GM19395 (cell line): ENCODE measurements at regions not wholly inside any gene's neighbourhood (a gene's known extent, or its start where the extent isn't known, plus 50 kb on each side); places are given as distances from the start of the nearest gene placed in this dataset.

Source experiments
- ATAC-seq: cut with Tn5 transposase; IDR thresholded peaks from one replicate; pipeline ENCODE4 v1.9.1; 2021; ENCODE audit warnings: mild to moderate bottlenecking, moderate library complexity; ENCODE audit not compliant: unreplicated experiment

- no peak for ATAC-seq
Observed at GRCh38 chr13:33891196-33891742, 73.3 kb downstream of the RFC3 start.

GRCh38 chr13:33893559-33893958 is 75.6 kb downstream of the RFC3 start:
- no peak for ATAC-seq

- no peak for ATAC-seq
Observed at GRCh38 chr13:33904431-33904830, 86.5 kb downstream of the RFC3 start.

GRCh38 chr13:33908116-33908515 is 90.2 kb downstream of the RFC3 start:
- no peak for ATAC-seq

- ATAC-seq, result no peak
Observed at GRCh38 chr13:33910255-33910654, 92.3 kb downstream of the RFC3 start.

GRCh38 chr13:33911521-33911920 is 93.6 kb downstream of the RFC3 start:
- ATAC-seq, result no peak

GRCh38 chr13:33913829-33914228 is 95.9 kb downstream of the RFC3 start:
- no peak for ATAC-seq

- ATAC-seq, result no peak
Observed at GRCh38 chr13:33917190-33917589, 99.2 kb downstream of the RFC3 start.

GRCh38 chr13:33918199-33918932 is 100.4 kb downstream of the RFC3 start:
- ATAC-seq, result no peak

- no peak for ATAC-seq
Observed at GRCh38 chr13:33919120-33919519, 101.2 kb downstream of the RFC3 start.

- ATAC-seq, result no peak
Observed at GRCh38 chr13:33925563-33925962, 107.6 kb downstream of the RFC3 start.

- no peak for ATAC-seq
Observed at GRCh38 chr13:33927315-33927714, 109.4 kb downstream of the RFC3 start.

GRCh38 chr13:33931397-33932311 is 113.7 kb downstream of the RFC3 start:
- ATAC-seq, result peak; percentile 69

GRCh38 chr13:33932769-33933406 is 114.9 kb downstream of the RFC3 start:
- no peak for ATAC-seq

GRCh38 chr13:33933810-33934209 is 115.9 kb downstream of the RFC3 start:
- ATAC-seq, result no peak

- no peak for ATAC-seq
Observed at GRCh38 chr13:33934343-33934742, 116.4 kb downstream of the RFC3 start.

GRCh38 chr13:33934951-33935371 is 117.0 kb downstream of the RFC3 start:
- ATAC-seq, result no peak

GRCh38 chr13:33935969-33936368 is 118.0 kb downstream of the RFC3 start:
- no peak for ATAC-seq

GRCh38 chr13:33937373-33938098 is 119.6 kb downstream of the RFC3 start:
- no peak for ATAC-seq

GRCh38 chr13:33940256-33940655 is 122.3 kb downstream of the RFC3 start:
- no peak for ATAC-seq

- no peak for ATAC-seq
Observed at GRCh38 chr13:33940898-33941297, 122.9 kb downstream of the RFC3 start.
